SK-N-SH (cell line): ENCODE measurements at regions not wholly inside any gene's neighbourhood (a gene's known extent, or its start where the extent isn't known, plus 50 kb on each side); places are given as distances from the start of the nearest gene placed in this dataset.
A peak's percentile ranks its signal among the peaks of the same experiment; 100 is the strongest.

ENCODE experiments used
- CTCF ChIA-PET: fragments of 300-600, 350-600 bp; formaldehyde crosslinking; extraction: SDS; loops from one replicate; lab custom pipeline; 2021; lab: Yijun Ruan, JAX
- POLR2A ChIA-PET: fragments of 350-600 bp; sonication (Branson Sonifier 250); formaldehyde crosslinking; extraction: SDS; loops from one replicate; lab custom pipeline; 2020; ENCODE audit warnings: antibody characterized with exemption, inconsistent platforms; lab: Yijun Ruan, JAX
- DNase-seq: peaks from one replicate; pipeline ENCODE4 v3.0.0; 2012
- H2AFZ ChIP-seq: fragments of 200-600 bp; sonication (generic); 2 replicates; pipeline ENCODE4 v1.8.1; 2016; ENCODE audit warnings: antibody characterized with exemption, mild to moderate bottlenecking, low read depth
- H3F3A ChIP-seq: fragments of 200-600 bp; sonication (generic); replicated peaks from 2 replicates; pipeline ENCODE3; 2016; ENCODE audit warnings: antibody characterized with exemption, mild to moderate bottlenecking; ENCODE audit not compliant: insufficient read depth
- H3K27ac ChIP-seq, 2 experiments: fragments of 200-500 bp in 1 of 2; fragments of 200-600 bp in 1 of 2; sonication (Bioruptor generic) in 1 of 2; sonication (generic), shearing (Covaris generic) in 1 of 2; 2 replicates each; pipeline versions ENCODE4 v1.5.1 to v1.6.1; 2014 to 2016; ENCODE audit warnings: low read depth in 2 of 2, inconsistent platforms in 1 of 2, low read length in 1 of 2, mild to moderate bottlenecking in 1 of 2, mixed read lengths in 1 of 2
- H3K27me3 ChIP-seq: fragments of 200-600 bp; sonication (generic), shearing (Covaris generic); 2 replicates; pipeline ENCODE4 v1.6.1; 2016; ENCODE audit warnings: mixed run types; ENCODE audit not compliant: insufficient read depth
- H3K36me3 ChIP-seq, 2 experiments: fragments of 200-500 bp in 1 of 2; fragments of 200-600 bp in 1 of 2; sonication (Bioruptor generic) in 1 of 2; sonication (generic) in 1 of 2; replicated peaks in 1 of 2; 2 replicates each; pipeline versions ENCODE3 to v1.5.1; 2014 to 2016; ENCODE audit warnings: low read length in 1 of 2, mild to moderate bottlenecking in 1 of 2; ENCODE audit not compliant: insufficient read depth in 2 of 2, control insufficient read depth in 1 of 2
- H3K4me1 ChIP-seq, 2 experiments: fragments of 200-500 bp in 1 of 2; fragments of 200-600 bp in 1 of 2; sonication (Bioruptor generic) in 1 of 2; sonication (generic), shearing (Covaris generic) in 1 of 2; 2 replicates each; pipeline versions ENCODE4 v1.5.1 to v1.6.1; 2014 to 2016; ENCODE audit warnings: low read depth in 1 of 2, low read length in 1 of 2, mixed run types in 1 of 2; ENCODE audit not compliant: insufficient read depth in 2 of 2, control insufficient read depth in 1 of 2
- H3K4me2 ChIP-seq: fragments of 200-600 bp; sonication (generic), shearing (Covaris generic); 2 replicates; pipeline ENCODE4 v1.6.1; 2017; ENCODE audit warnings: mixed run types
- H3K4me3 ChIP-seq, 2 experiments: fragments of 200-500 bp in 1 of 2; fragments of 200-600 bp in 1 of 2; sonication (Bioruptor generic) in 1 of 2; sonication (generic), shearing (Covaris generic) in 1 of 2; 2 replicates each; pipeline versions ENCODE4 v1.5.1 to v1.8.1; 2014 to 2016; ENCODE audit warnings: low read depth in 2 of 2, inconsistent platforms in 1 of 2, low read length in 1 of 2, mild to moderate bottlenecking in 1 of 2, mixed read lengths in 1 of 2, moderate library complexity in 1 of 2
- H3K79me2 ChIP-seq: fragments of 200-600 bp; sonication (generic); 2 replicates; pipeline ENCODE4 v1.8.1; 2017; ENCODE audit warnings: mild to moderate bottlenecking; ENCODE audit not compliant: insufficient read depth
- H3K9ac ChIP-seq: fragments of 200-600 bp; sonication (generic); 2 replicates; pipeline ENCODE4 v1.6.1; 2017; ENCODE audit warnings: mixed run types
- H3K9me2 ChIP-seq: fragments of 200-600 bp; sonication (generic); 2 replicates; pipeline ENCODE4 v1.6.1; 2017; ENCODE audit warnings: mixed run types
- H3K9me3 ChIP-seq: fragments of 200-600 bp; sonication (generic); 2 replicates; pipeline ENCODE4 v1.6.1; 2017; ENCODE audit warnings: mixed run types, mild to moderate bottlenecking, moderate library complexity
- H4K20me1 ChIP-seq: fragments of 200-600 bp; sonication (generic); 2 replicates; pipeline ENCODE4 v1.6.1; 2017; ENCODE audit warnings: mild to moderate bottlenecking, mixed run types; ENCODE audit not compliant: insufficient read depth
- CHD2 ChIP-seq: fragments of 150-350 bp; IDR thresholded peaks from 2 replicates; pipeline ENCODE4 v1.6.1; 2018; ENCODE audit warnings: low read length; ENCODE audit not compliant: partially characterized antibody
- CTCF ChIP-seq: fragments of 200-600 bp; sonication (generic); IDR thresholded peaks from 2 replicates; pipeline ENCODE4 v1.6.1; 2017; ENCODE audit warnings: antibody characterized with exemption, mild to moderate bottlenecking, moderate library complexity
- ELF1 ChIP-seq: IDR thresholded peaks from 2 replicates; pipeline ENCODE4 v1.4.0; 2012
- EP300 ChIP-seq, 2 experiments: IDR thresholded peaks; 2 replicates each; pipeline versions ENCODE4 v1.4.0 to v1.6.1; 2012; ENCODE audit warnings: borderline replicate concordance in 1 of 2, low read depth in 1 of 2, low read length in 1 of 2
- FOXM1 ChIP-seq: IDR thresholded peaks from 2 replicates; pipeline ENCODE4 v1.4.0; 2012; ENCODE audit warnings: low read depth, mild to moderate bottlenecking
- GATA2 ChIP-seq: sonication (generic); formaldehyde crosslinking; IDR thresholded peaks from 2 replicates; pipeline ENCODE4 v1.5.0; 2020; ENCODE audit warnings: mild to moderate bottlenecking, missing genetic modification reagents
- IRF3 ChIP-seq: fragments of 150-350 bp; IDR thresholded peaks from 2 replicates; pipeline ENCODE4 v1.6.1; 2016; ENCODE audit warnings: mild to moderate bottlenecking, low read depth, low read length
- MEF2A ChIP-seq: IDR thresholded peaks from 2 replicates; pipeline ENCODE4 v1.4.0; 2012; ENCODE audit warnings: low read depth, borderline replicate concordance
- RAD21 ChIP-seq: IDR thresholded peaks from 2 replicates; pipeline ENCODE4 v1.6.1; 2012; ENCODE audit warnings: mild to moderate bottlenecking, low read length
- SIN3A ChIP-seq: IDR thresholded peaks from 2 replicates; pipeline ENCODE4 v1.6.1; 2012; ENCODE audit warnings: low read depth, mild to moderate bottlenecking, low read length, moderate library complexity, borderline replicate concordance
- USF2 ChIP-seq: fragments of 150-350 bp; IDR thresholded peaks from 2 replicates; pipeline ENCODE4 v1.6.1; 2017; ENCODE audit warnings: antibody characterized with exemption, low read length, low read depth, borderline replicate concordance
- YY1 ChIP-seq: IDR thresholded peaks from 2 replicates; pipeline ENCODE4 v1.4.0; 2012; ENCODE audit warnings: low read depth, mild to moderate bottlenecking
- WGBS: methylation state at CpG from one replicate; pipeline ENCODE4 v1.1.6; 2017; ENCODE audit warnings: low lambda C conversion rate; 5-methylcytosine and 5-hydroxymethylcytosine counted together

GRCh38 chr1:47527653-47528272 lies 89.9 kb downstream of the FOXD2 start:
- TF ChIP-seq EP300 (IDR thresholded peaks at IDR 0.05; ENCODE audit: borderline replicate concordance in 1 of 2, low read depth in 1 of 2, low read length in 1 of 2): no peak
- TF ChIP-seq SIN3A: no peak
- peak; percentile 21; the same call in 1 of the 2 replicates for TF ChIP-seq CTCF
- TF ChIP-seq RAD21: peak; percentile 44
- Histone ChIP-seq H3K27ac (no peak overlapping the region), H3K4me2 (no peak overlapping the region), H3K9me3 (peaks cover 13% of the 10 kb centered on the region; the same call in 1 of the 2 replicates), H4K20me1 (no peaks in the 10 kb centered on the region), H3F3A (no peaks in the 10 kb centered on the region), H3K9ac (no peak overlapping the region), H3K36me3 (no peaks in the 10 kb centered on the region), H3K9me2 (no peaks in the 10 kb centered on the region), H3K4me1 (peaks cover under 1 to 2% of the 10 kb centered on the region in 2 experiments; a peak in 2 of 4 replicates), H2AFZ (no peak overlapping the region), H3K79me2 (no peaks in the 10 kb centered on the region), H3K4me3 (no peak overlapping the region), H3K27me3 (no peaks in the 10 kb centered on the region)
- ChIA-PET CTCF (interaction anchor here (0.6 to 4.1 kb wide), 4 partner anchors 8 to 301 kb away, joined by 3 to 29 read pairs (median 4); no protein-coding TSS in a partner anchor), POLR2A (interaction anchor here (0.6 kb wide), 1 partner anchor 769 kb away, joined by 3 read pairs; no protein-coding TSS in a partner anchor)
- WGBS: 39% methylated on average over 7 of the region's 7 CpGs
- no peak for DNase-seq

- POLR2A ChIA-PET: no interaction called here
- Histone ChIP-seq H3K4me3 (no peak overlapping the region; a peak in 1 of 4 replicates), H3K27me3 (0 out of 2 replicates have a peak, but pooled peaks cover under 1% of the 10 kb centered on the region), H3K79me2 (no peaks in the 10 kb centered on the region), H3K9ac (no peak overlapping the region), H2AFZ (no peak overlapping the region), H3F3A (no peaks in the 10 kb centered on the region), H3K4me2 (no peak overlapping the region), H3K27ac (no peak overlapping the region), H3K4me1 (peaks cover 5 to 14% of the 10 kb centered on the region in 2 experiments; a peak in 2 of 4 replicates), H3K9me2 (no peaks in the 10 kb centered on the region), H4K20me1 (no peaks in the 10 kb centered on the region), H3K36me3 (no peaks in the 10 kb centered on the region), H3K9me3 (peaks cover 13% of the 10 kb centered on the region; the same call in 1 of the 2 replicates)
- no peak for DNase-seq
- TF ChIP-seq YY1 (no peak), EP300 (IDR thresholded peaks at IDR 0.05; ENCODE audit: borderline replicate concordance in 1 of 2, low read depth in 1 of 2, low read length in 1 of 2) (no peak), GATA2 (CRISPR knock-in tag) (no peak), IRF3 (no peak), RAD21 (peak; percentile 7; the same call in 1 of the 2 replicates), MEF2A (no peak), CTCF (peak; percentile 63), CHD2 (no peak), USF2 (no peak), ELF1 (no peak), FOXM1 (no peak)
- CTCF ChIA-PET: interaction anchor here (0.8 to 5.0 kb wide), 13 partner anchors 8 to 532 kb away, joined by 3 to 29 read pairs (median 5); no protein-coding TSS in a partner anchor
- WGBS: 37% methylated on average over 1 of the region's 1 CpG
These were observed 91.8 kb downstream of the FOXD2 start for GRCh38 chr1:47529520-47530098.
